Endothelial cell of umbilical vein (primary cell): ENCODE measurements at regions not wholly inside any gene's neighbourhood (a gene's known extent, or its start where the extent isn't known, plus 50 kb on each side); places are given as distances from the start of the nearest gene placed in this dataset.

Experiments used
- CTCF ChIP-seq, 2 donors: IDR thresholded peaks; 1 replicate in 1 of 2; 2 replicates in 1 of 2; pipeline ENCODE4 v1.5.1; 2011; ENCODE audit warnings: low read length in 2 of 2, mild to moderate bottlenecking in 2 of 2, moderate library complexity in 2 of 2, control low read depth in 1 of 2, inconsistent platforms in 1 of 2, low read depth in 1 of 2; ENCODE audit not compliant: insufficient read depth in 1 of 2; ENCODE audit errors: extremely low read depth in 1 of 2
- MAX ChIP-seq: IDR thresholded peaks from 2 replicates; pipeline ENCODE4 v1.6.1; 2011; ENCODE audit not compliant: insufficient read depth, insufficient read length
- POLR2A ChIP-seq: IDR thresholded peaks from 2 replicates; pipeline ENCODE4 v1.6.1; 2012; ENCODE audit warnings: low read depth, mild to moderate bottlenecking, control low read depth, low read length
- POLR2AphosphoS5 ChIP-seq: IDR thresholded peaks from 2 replicates; pipeline ENCODE4 v1.6.1; 2012; ENCODE audit warnings: low read depth, mild to moderate bottlenecking, control low read depth, low read length, moderate library complexity; ENCODE audit not compliant: insufficient read depth

- TF ChIP-seq MAX (no peak), CTCF (IDR thresholded peaks at IDR 0.05; ENCODE audit: extremely low read depth in 1 of 2, insufficient read depth in 1 of 2, low read depth in 1 of 2, low read length in 2 of 2) (no peak), POLR2AphosphoS5 (no peak), POLR2A (no peak)
Observed at GRCh38 chr6:140592877-140593276, 1218.4 kb upstream of the CITED2 start.
